CD14-positive monocyte (primary cell): ENCODE measurements at regions not wholly inside any gene's neighbourhood (a gene's known extent, or its start where the extent isn't known, plus 50 kb on each side); places are given as distances from the start of the nearest gene placed in this dataset.

Experiments used
- DNase-seq, 3 donors: peaks; one replicate each; pipeline ENCODE4 v3.0.0-alpha.2; 2011 to 2022
- H2AFZ ChIP-seq: 2 replicates; pipeline ENCODE4 v1.6.0; 2012; ENCODE audit warnings: mild to moderate bottlenecking, low read depth, low read length, inconsistent platforms; ENCODE audit not compliant: insufficient read depth, poor library complexity, severe bottlenecking
- H3K27ac ChIP-seq, 2 donors: 1 replicate in 1 of 2; 2 replicates in 1 of 2; pipeline ENCODE4 v1.5.1; 2012 to 2013; ENCODE audit warnings: low read length in 2 of 2, control low read depth in 1 of 2, inconsistent platforms in 1 of 2, low read depth in 1 of 2, mild to moderate bottlenecking in 1 of 2
- H3K27me3 ChIP-seq, 2 donors: one replicate each; pipeline versions ENCODE4 v1.6.0 to v1.6.1; 2011 to 2013; ENCODE audit warnings: low read length in 2 of 2; ENCODE audit not compliant: control insufficient read depth in 2 of 2, insufficient read depth in 2 of 2
- H3K36me3 ChIP-seq, 2 donors: replicated peaks in 1 of 2; 1 replicate in 1 of 2; 2 replicates in 1 of 2; pipeline versions ENCODE4 v1.5.1 to v1.6.1; 2012 to 2013; ENCODE audit warnings: low read length in 2 of 2, control low read depth in 1 of 2, inconsistent platforms in 1 of 2, mild to moderate bottlenecking in 1 of 2; ENCODE audit not compliant: insufficient read depth in 2 of 2, control insufficient read depth in 1 of 2
- H3K4me1 ChIP-seq, 2 donors: 1 replicate in 1 of 2; 2 replicates in 1 of 2; pipeline versions ENCODE4 v1.5.1 to v1.6.1; 2012 to 2013; ENCODE audit warnings: low read length in 2 of 2, control low read depth in 1 of 2, inconsistent platforms in 1 of 2, mild to moderate bottlenecking in 1 of 2, moderate library complexity in 1 of 2; ENCODE audit not compliant: insufficient read depth in 2 of 2, control insufficient read depth in 1 of 2
- H3K4me2 ChIP-seq: replicated peaks from 2 replicates; pipeline ENCODE3; 2012; ENCODE audit warnings: low read length, moderate library complexity, mild to moderate bottlenecking; ENCODE audit not compliant: poor library complexity, severe bottlenecking; ENCODE audit errors: extremely low read depth
- H3K4me3 ChIP-seq, 3 experiments: fragments of 200-600 bp in 1 of 3; sonication (generic) in 1 of 3; replicated peaks in 1 of 3; 1 replicate in 2 of 3; 2 replicates in 1 of 3; pipeline ENCODE4 v1.5.1; 2011 to 2013; ENCODE audit warnings: low read length in 3 of 3, mild to moderate bottlenecking in 3 of 3, control low read depth in 2 of 3, low read depth in 2 of 3, inconsistent platforms in 1 of 3, moderate library complexity in 1 of 3
- H3K79me2 ChIP-seq: 2 replicates; pipeline ENCODE4 v1.6.0; 2012; ENCODE audit warnings: mild to moderate bottlenecking, control low read depth, inconsistent platforms, low read length, moderate library complexity; ENCODE audit not compliant: insufficient read depth
- H3K9ac ChIP-seq: 2 replicates; pipeline ENCODE4 v1.6.0; 2017; ENCODE audit warnings: low read length, mild to moderate bottlenecking; ENCODE audit not compliant: insufficient read depth, poor library complexity, severe bottlenecking
- H3K9me3 ChIP-seq, 2 donors: replicated peaks in 1 of 2; 1 replicate in 1 of 2; 2 replicates in 1 of 2; pipeline versions ENCODE4 v1.5.1 to v1.6.1; 2012 to 2013; ENCODE audit warnings: low read length in 2 of 2, control low read depth in 1 of 2; ENCODE audit not compliant: control insufficient read depth in 1 of 2, insufficient read depth in 1 of 2
- H4K20me1 ChIP-seq: 2 replicates; pipeline ENCODE4 v1.6.0; 2012; ENCODE audit warnings: mild to moderate bottlenecking, low read length, control low read depth, moderate library complexity; ENCODE audit not compliant: insufficient read depth
- H3K27ac Mint-ChIP-seq, 7 donors: one replicate each; pipeline ENCODE4 v1.8.0; 2020; ENCODE audit warnings: mild to moderate bottlenecking in 7 of 7, mixed read lengths in 7 of 7, moderate library complexity in 6 of 7, inconsistent platforms in 2 of 7
- H3K27me3 Mint-ChIP-seq, 3 donors: one replicate each; pipeline ENCODE4 v1.8.0; 2021 to 2022; ENCODE audit warnings: low read depth in 3 of 3, mild to moderate bottlenecking in 3 of 3, mixed read lengths in 3 of 3, moderate library complexity in 3 of 3, inconsistent platforms in 1 of 3
- H3K36me3 Mint-ChIP-seq, 2 donors: one replicate each; pipeline ENCODE4 v1.8.0; 2020; ENCODE audit warnings: mixed read lengths in 2 of 2, inconsistent platforms in 1 of 2, mild to moderate bottlenecking in 1 of 2
- H3K4me1 Mint-ChIP-seq: one replicate; pipeline ENCODE4 v1.8.0; 2020; ENCODE audit warnings: mild to moderate bottlenecking, mixed read lengths
- H3K4me3 Mint-ChIP-seq, 2 donors: one replicate each; pipeline ENCODE4 v1.8.0; 2020; ENCODE audit warnings: mild to moderate bottlenecking in 2 of 2, mixed read lengths in 2 of 2, moderate library complexity in 1 of 2
- H3K9me3 Mint-ChIP-seq, 7 donors: one replicate each; pipeline ENCODE4 v1.8.0; 2020 to 2022; ENCODE audit warnings: mixed read lengths in 7 of 7, mild to moderate bottlenecking in 6 of 7, moderate library complexity in 6 of 7, inconsistent platforms in 2 of 7
- WGBS: methylation state at CpG from one replicate; pipeline ENCODE4 v1.1.5; 2013; ENCODE audit warnings: missing lambda C conversion rate; ENCODE audit not compliant: insufficient coverage; 5-methylcytosine and 5-hydroxymethylcytosine counted together
- intact Hi-C, 2 donors: fragments of 100-400 bp; cut with micrococcal nuclease; formaldehyde crosslinking; loops; one replicate each; pipeline versions ENCODE4 v1.15.0 to v1.15.1; 2023
- TF ChIP-seq, protein P1 (sequence below): fragments of 200-600 bp; IDR thresholded peaks from one replicate; pipeline ENCODE4 v1.8.0; 2022; ENCODE audit warnings: antibody characterized with exemption, mild to moderate bottlenecking

GRCh38 chr5:4374866-4375265 is 765.3 kb upstream of the ADAMTS16 start:
- H3K4me2 ChIP-seq: no peak overlapping the region
- no peaks in the 10 kb centered on the region for H3K36me3 Mint-ChIP-seq
- no peaks in the 10 kb centered on the region for H3K79me2 ChIP-seq
- H3K9me3 Mint-ChIP-seq: peaks cover 0 to 7% (median 3%) of the 10 kb centered on the region in 7 donors
- no peak overlapping the region for H3K4me3 Mint-ChIP-seq
- TF ChIP-seq, protein P1, sequence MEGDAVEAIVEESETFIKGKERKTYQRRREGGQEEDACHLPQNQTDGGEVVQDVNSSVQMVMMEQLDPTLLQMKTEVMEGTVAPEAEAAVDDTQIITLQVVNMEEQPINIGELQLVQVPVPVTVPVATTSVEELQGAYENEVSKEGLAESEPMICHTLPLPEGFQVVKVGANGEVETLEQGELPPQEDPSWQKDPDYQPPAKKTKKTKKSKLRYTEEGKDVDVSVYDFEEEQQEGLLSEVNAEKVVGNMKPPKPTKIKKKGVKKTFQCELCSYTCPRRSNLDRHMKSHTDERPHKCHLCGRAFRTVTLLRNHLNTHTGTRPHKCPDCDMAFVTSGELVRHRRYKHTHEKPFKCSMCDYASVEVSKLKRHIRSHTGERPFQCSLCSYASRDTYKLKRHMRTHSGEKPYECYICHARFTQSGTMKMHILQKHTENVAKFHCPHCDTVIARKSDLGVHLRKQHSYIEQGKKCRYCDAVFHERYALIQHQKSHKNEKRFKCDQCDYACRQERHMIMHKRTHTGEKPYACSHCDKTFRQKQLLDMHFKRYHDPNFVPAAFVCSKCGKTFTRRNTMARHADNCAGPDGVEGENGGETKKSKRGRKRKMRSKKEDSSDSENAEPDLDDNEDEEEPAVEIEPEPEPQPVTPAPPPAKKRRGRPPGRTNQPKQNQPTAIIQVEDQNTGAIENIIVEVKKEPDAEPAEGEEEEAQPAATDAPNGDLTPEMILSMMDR: no peak
- H3K27me3 Mint-ChIP-seq: peaks cover 0 to 2% (median 0%) of the 10 kb centered on the region in 3 donors
- H3K4me1 Mint-ChIP-seq: no peaks in the 10 kb centered on the region
- no peak overlapping the region for H3K27ac Mint-ChIP-seq
- no peaks in the 10 kb centered on the region for H4K20me1 ChIP-seq
- H3K36me3 ChIP-seq: no peaks in the 10 kb centered on the region
- no peak overlapping the region for H3K4me3 ChIP-seq
- DNase-seq: no peak
- H2AFZ ChIP-seq: no peak overlapping the region
- H3K9ac ChIP-seq: no peak overlapping the region
- intact Hi-C loops: no loop called here
- H3K4me1 ChIP-seq: no peaks in the 10 kb centered on the region
- no peak overlapping the region for H3K27ac ChIP-seq
- H3K9me3 ChIP-seq: peaks cover 0 to 2% of the 10 kb centered on the region in 2 donors
- no peaks in the 10 kb centered on the region for H3K27me3 ChIP-seq
- WGBS: 80% methylated on average over 2 of the region's 7 CpGs

DNA sequence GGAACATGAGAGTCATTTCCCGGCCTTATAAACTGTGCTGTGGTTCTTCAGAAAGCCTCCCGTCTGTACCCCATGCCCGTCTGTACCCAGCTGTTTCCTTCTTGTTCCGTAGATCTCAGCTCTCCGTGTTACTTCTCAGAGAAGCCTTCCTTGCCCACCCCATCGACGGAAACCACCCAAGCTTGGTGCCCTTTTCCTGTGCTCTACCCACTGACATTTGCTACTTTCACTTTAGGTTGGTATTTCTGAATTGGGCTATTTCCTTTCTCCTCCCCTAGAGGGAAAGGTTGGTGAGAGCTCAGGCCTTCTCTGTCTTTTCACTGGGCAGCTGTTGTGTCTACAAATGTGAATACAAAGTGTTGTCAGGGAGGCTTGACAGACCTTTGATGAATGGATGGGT is 764.5 kb upstream of the ADAMTS16 start:
- peaks cover 0 to 2% (median 0%) of the 10 kb centered on the region in 3 donors for H3K27me3 Mint-ChIP-seq
- H3K4me1 ChIP-seq: no peaks in the 10 kb centered on the region
- no peaks in the 10 kb centered on the region for H3K4me1 Mint-ChIP-seq
- H3K9me3 Mint-ChIP-seq: peaks cover 0 to 7% (median 3%) of the 10 kb centered on the region in 7 donors
- no peak overlapping the region for H2AFZ ChIP-seq
- DNase-seq: no peak
- H4K20me1 ChIP-seq: no peaks in the 10 kb centered on the region
- H3K79me2 ChIP-seq: no peaks in the 10 kb centered on the region
- H3K27me3 ChIP-seq: no peaks in the 10 kb centered on the region
- H3K36me3 Mint-ChIP-seq: no peaks in the 10 kb centered on the region
- no peak overlapping the region for H3K4me3 Mint-ChIP-seq
- WGBS: 96% methylated on average over 5 of the region's 7 CpGs
- no peaks in the 10 kb centered on the region for H3K36me3 ChIP-seq
- no peak overlapping the region for H3K9ac ChIP-seq
- TF ChIP-seq, protein P1: no peak
- H3K27ac Mint-ChIP-seq: no peak overlapping the region
- intact Hi-C loops: no loop called here
- no peak overlapping the region for H3K27ac ChIP-seq
- H3K9me3 ChIP-seq: peaks cover 0 to 2% of the 10 kb centered on the region in 2 donors
- H3K4me2 ChIP-seq: no peak overlapping the region
- no peak overlapping the region for H3K4me3 ChIP-seq
